Panc1 (cell line): ENCODE measurements at regions not wholly inside any gene's neighbourhood (a gene's known extent, or its start where the extent isn't known, plus 50 kb on each side); places are given as distances from the start of the nearest gene placed in this dataset.

Source experiments
- CTCF ChIP-seq: fragments of 450-650 bp; IDR thresholded peaks from 2 replicates; pipeline ENCODE4 v1.5.1; 2017; ENCODE audit warnings: mild to moderate bottlenecking
- REST ChIP-seq, 2 experiments: IDR thresholded peaks; 2 replicates each; pipeline ENCODE4 v1.6.1; 2011 to 2012; ENCODE audit warnings: low read depth in 2 of 2, control low read depth in 1 of 2, low read length in 1 of 2, mild to moderate bottlenecking in 1 of 2, moderate library complexity in 1 of 2; ENCODE audit not compliant: insufficient read depth in 1 of 2
- TCF7L2 ChIP-seq: IDR thresholded peaks from 2 replicates; pipeline ENCODE4 v1.6.1; 2011; ENCODE audit warnings: mild to moderate bottlenecking, low read depth, low read length, inconsistent platforms

- TF ChIP-seq CTCF (no peak), REST (IDR thresholded peaks at IDR 0.05; ENCODE audit: insufficient read depth in 1 of 2, low read depth in 2 of 2, low read length in 1 of 2) (no peak), TCF7L2 (no peak)
Measured at GRCh38 chr7:35468606-35469005, 214.7 kb upstream of the TBX20 start.
